ENCODE measurements at regions not wholly inside any gene's neighbourhood (a gene's known extent, or its start where the extent isn't known, plus 50 kb on each side); places are given as distances from the start of the nearest gene placed in this dataset.

- Histone ChIP-seq H3K27me3 (ENCODE audit: low read length) (no peaks in the 10 kb centered on the region), H3K4me1 (ENCODE audit: insufficient read depth, low read length) (peaks cover 14% of the 10 kb centered on the region), H3F3A (ENCODE audit: low read length, unreplicated experiment) (no peaks in the 10 kb centered on the region), H3K27ac (ENCODE audit: low read length) (no peak overlapping the region), H3K4me2 (ENCODE audit: low read length) (no peak overlapping the region), H3K79me2 (ENCODE audit: low read length) (no peaks in the 10 kb centered on the region), H3K9me3 (ENCODE audit: low read length) (no peaks in the 10 kb centered on the region), H4K20me1 (ENCODE audit: low read length) (no peaks in the 10 kb centered on the region), H3K9me2 (replicated peaks; ENCODE audit: low read length) (no peaks in the 10 kb centered on the region), H3K36me3 (ENCODE audit: low read depth, low read length) (no peaks in the 10 kb centered on the region), H2AFZ (ENCODE audit: low read length) (0 out of 2 replicates have a peak overlapping the region, but pooled peaks have one; percentile 9), H3K4me3 (ENCODE audit: low read length) (no peak overlapping the region), H3K9ac (ENCODE audit: low read length) (no peak overlapping the region)
- ATAC-seq (no peak), DNase-seq (peak; percentile 49)
- ChIA-PET POLR2A (ENCODE audit: unreplicated experiment) (no interaction called here), CTCF (no interaction called here)
- intact Hi-C loops (cut with micrococcal nuclease): no loop called here
- no peak for TF ChIP-seq EZH2phosphoT487 (IDR thresholded peaks at IDR 0.05; ENCODE audit: borderline replicate concordance, low read length)
- no peak for TF ChIP-seq CTCF (conservative IDR thresholded peaks at IDR 0.05; ENCODE audit: low read depth, low read length)
- no peak for TF ChIP-seq EZH2 (IDR thresholded peaks at IDR 0.05; ENCODE audit: low read length, unreplicated experiment)
- BruUV-seq (replicated peaks): no TSS peak
Measured at GRCh38 chr10:89845541-89846280, 144.3 kb downstream of the KIF20B start.

GRCh38 chr10:89846281-89846630 lies 144.9 kb downstream of the KIF20B start:
- no peaks in the 10 kb centered on the region for H3K36me3 ChIP-seq (ENCODE audit: low read depth, low read length)
- CTCF ChIA-PET: no interaction called here
- 0 out of 2 replicates have a peak overlapping the region, but pooled peaks have one; percentile 9 for H2AFZ ChIP-seq (ENCODE audit: low read length)
- no peak for ATAC-seq
- H3K4me2 ChIP-seq (ENCODE audit: low read length): no peak overlapping the region
- no TSS peak for BruUV-seq (replicated peaks)
- H3K4me3 ChIP-seq (ENCODE audit: low read length): no peak overlapping the region
- no peaks in the 10 kb centered on the region for H3K9me3 ChIP-seq (ENCODE audit: low read length)
- peaks cover 14% of the 10 kb centered on the region for H3K4me1 ChIP-seq (ENCODE audit: insufficient read depth, low read length)
- TF ChIP-seq EZH2phosphoT487 (IDR thresholded peaks at IDR 0.05; ENCODE audit: borderline replicate concordance, low read length): no peak
- TF ChIP-seq EZH2 (IDR thresholded peaks at IDR 0.05; ENCODE audit: low read length, unreplicated experiment): no peak
- TF ChIP-seq CTCF (conservative IDR thresholded peaks at IDR 0.05; ENCODE audit: low read depth, low read length): no peak
- H3K27ac ChIP-seq (ENCODE audit: low read length): no peak overlapping the region
- H4K20me1 ChIP-seq (ENCODE audit: low read length): no peaks in the 10 kb centered on the region
- no peak overlapping the region for H3K9ac ChIP-seq (ENCODE audit: low read length)
- DNase-seq: no peak
- no peaks in the 10 kb centered on the region for H3K79me2 ChIP-seq (ENCODE audit: low read length)
- POLR2A ChIA-PET (ENCODE audit: unreplicated experiment): no interaction called here
- no peaks in the 10 kb centered on the region for H3K9me2 ChIP-seq (replicated peaks; ENCODE audit: low read length)
- H3F3A ChIP-seq (ENCODE audit: low read length, unreplicated experiment): no peaks in the 10 kb centered on the region
- no peaks in the 10 kb centered on the region for H3K27me3 ChIP-seq (ENCODE audit: low read length)
- intact Hi-C loops (cut with micrococcal nuclease): no loop called here

- no peaks in the 10 kb centered on the region for H3K9me3 ChIP-seq (ENCODE audit: low read length)
- H3F3A ChIP-seq (ENCODE audit: low read length, unreplicated experiment): no peaks in the 10 kb centered on the region
- no peak for ATAC-seq
- DNase-seq: no peak
- intact Hi-C loops (cut with micrococcal nuclease): no loop called here
- H2AFZ ChIP-seq (ENCODE audit: low read length): no peak overlapping the region
- no peak overlapping the region for H3K9ac ChIP-seq (ENCODE audit: low read length)
- H3K4me1 ChIP-seq (ENCODE audit: insufficient read depth, low read length): peaks cover 14% of the 10 kb centered on the region
- no peak overlapping the region for H3K4me2 ChIP-seq (ENCODE audit: low read length)
- H4K20me1 ChIP-seq (ENCODE audit: low read length): no peaks in the 10 kb centered on the region
- H3K9me2 ChIP-seq (replicated peaks; ENCODE audit: low read length): no peaks in the 10 kb centered on the region
- no peak overlapping the region for H3K27ac ChIP-seq (ENCODE audit: low read length)
- no peak for TF ChIP-seq CTCF (conservative IDR thresholded peaks at IDR 0.05; ENCODE audit: low read depth, low read length)
- TF ChIP-seq EZH2phosphoT487 (IDR thresholded peaks at IDR 0.05; ENCODE audit: borderline replicate concordance, low read length): no peak
- no peaks in the 10 kb centered on the region for H3K79me2 ChIP-seq (ENCODE audit: low read length)
- H3K36me3 ChIP-seq (ENCODE audit: low read depth, low read length): no peaks in the 10 kb centered on the region
- BruUV-seq (replicated peaks): no TSS peak
- CTCF ChIA-PET: no interaction called here
- no peak overlapping the region for H3K4me3 ChIP-seq (ENCODE audit: low read length)
- H3K27me3 ChIP-seq (ENCODE audit: low read length): no peaks in the 10 kb centered on the region
- POLR2A ChIA-PET (ENCODE audit: unreplicated experiment): no interaction called here
Measured at GRCh38 chr10:89846786-89847185, 145.4 kb downstream of the KIF20B start.
